Osteoblast (primary cell): ENCODE measurements at regions not wholly inside any gene's neighbourhood (a gene's known extent, or its start where the extent isn't known, plus 50 kb on each side); places are given as distances from the start of the nearest gene placed in this dataset.

Source experiments
- DNase-seq: peaks from one replicate; pipeline ENCODE4 v3.0.0; 2011; ENCODE audit warnings: low spot score, mixed read lengths; ENCODE audit not compliant: insufficient read length; ENCODE audit errors: missing footprints
- H2AFZ ChIP-seq: 2 replicates; pipeline ENCODE4 v1.6.0; 2011; ENCODE audit warnings: mild to moderate bottlenecking, low read length
- H3K27ac ChIP-seq: 2 replicates; pipeline ENCODE4 v1.5.1; 2011; ENCODE audit warnings: mild to moderate bottlenecking, low read depth, low read length, moderate library complexity
- H3K27me3 ChIP-seq: 2 replicates; pipeline ENCODE4 v1.6.0; 2012; ENCODE audit warnings: mild to moderate bottlenecking, control low read depth, inconsistent platforms, low read length, moderate library complexity; ENCODE audit not compliant: insufficient read depth
- H3K36me3 ChIP-seq: 2 replicates; pipeline ENCODE4 v1.5.1; 2011; ENCODE audit warnings: mild to moderate bottlenecking, low read length, control low read depth, moderate library complexity; ENCODE audit not compliant: insufficient read depth
- H3K4me1 ChIP-seq: 2 replicates; pipeline ENCODE4 v1.5.1; 2011; ENCODE audit warnings: mild to moderate bottlenecking, low read length, control low read depth, moderate library complexity; ENCODE audit not compliant: insufficient read depth
- H3K4me2 ChIP-seq: 2 replicates; pipeline ENCODE4 v1.6.0; 2011; ENCODE audit warnings: mild to moderate bottlenecking, low read length; ENCODE audit not compliant: insufficient read depth
- H3K4me3 ChIP-seq: fragments of 200-600 bp; sonication (generic); 3 replicates; pipeline ENCODE4 v1.5.1; 2012; ENCODE audit warnings: mild to moderate bottlenecking, low read length, inconsistent platforms; ENCODE audit not compliant: insufficient read depth
- H3K79me2 ChIP-seq: 2 replicates; pipeline ENCODE4 v1.6.0; 2012; ENCODE audit warnings: mild to moderate bottlenecking, low read length, control low read depth, inconsistent platforms; ENCODE audit not compliant: insufficient read depth
- H3K9me3 ChIP-seq: 2 replicates; pipeline ENCODE4 v1.5.1; 2011; ENCODE audit warnings: low read depth, low read length, control low read depth
- H4K20me1 ChIP-seq: 2 replicates; pipeline ENCODE4 v1.6.0; 2012; ENCODE audit warnings: mild to moderate bottlenecking, low read length, control low read depth; ENCODE audit not compliant: insufficient read depth
- CTCF ChIP-seq: IDR thresholded peaks from 2 replicates; pipeline ENCODE4 v1.5.1; 2011; ENCODE audit warnings: mild to moderate bottlenecking, low read depth, low read length, moderate library complexity; ENCODE audit errors: extremely low read depth

- no peaks in the 10 kb centered on the region for H3K27me3 ChIP-seq
- no peak for DNase-seq
- H3K4me2 ChIP-seq, result no peak overlapping the region
- no peaks in the 10 kb centered on the region for H3K79me2 ChIP-seq
- no peak overlapping the region for H2AFZ ChIP-seq
- no peaks in the 10 kb centered on the region for H3K9me3 ChIP-seq
- H3K27ac ChIP-seq, result no peak overlapping the region
- H3K4me3 ChIP-seq, result no peak overlapping the region
- TF ChIP-seq CTCF, result no peak
- H3K4me1 ChIP-seq, result no peaks in the 10 kb centered on the region
- H4K20me1 ChIP-seq, result no peaks in the 10 kb centered on the region
- no peaks in the 10 kb centered on the region for H3K36me3 ChIP-seq
These were observed 2440.0 kb downstream of the PCDH7 start for GRCh38 chr4:33160126-33160525.

GRCh38 chr4:33161202-33161601 lies 2441.0 kb downstream of the PCDH7 start:
- no peaks in the 10 kb centered on the region for H3K4me1 ChIP-seq
- no peaks in the 10 kb centered on the region for H4K20me1 ChIP-seq
- TF ChIP-seq CTCF, result no peak
- H3K27ac ChIP-seq, result no peak overlapping the region
- no peaks in the 10 kb centered on the region for H3K9me3 ChIP-seq
- no peak for DNase-seq
- H3K36me3 ChIP-seq, result no peaks in the 10 kb centered on the region
- H2AFZ ChIP-seq, result no peak overlapping the region
- H3K27me3 ChIP-seq, result no peaks in the 10 kb centered on the region
- H3K4me3 ChIP-seq, result no peak overlapping the region
- H3K4me2 ChIP-seq, result no peak overlapping the region
- no peaks in the 10 kb centered on the region for H3K79me2 ChIP-seq

GRCh38 chr4:33162122-33162521 lies 2442.0 kb downstream of the PCDH7 start:
- no peaks in the 10 kb centered on the region for H3K9me3 ChIP-seq
- no peak overlapping the region for H3K4me2 ChIP-seq
- H3K4me3 ChIP-seq, result no peak overlapping the region
- no peaks in the 10 kb centered on the region for H4K20me1 ChIP-seq
- H2AFZ ChIP-seq, result no peak overlapping the region
- no peak overlapping the region for H3K27ac ChIP-seq
- no peaks in the 10 kb centered on the region for H3K79me2 ChIP-seq
- H3K36me3 ChIP-seq, result no peaks in the 10 kb centered on the region
- no peaks in the 10 kb centered on the region for H3K27me3 ChIP-seq
- H3K4me1 ChIP-seq, result no peaks in the 10 kb centered on the region
- no peak for DNase-seq
- no peak for TF ChIP-seq CTCF

GRCh38 chr4:33171873-33172525 lies 2451.8 kb downstream of the PCDH7 start:
- Histone ChIP-seq H3K36me3 (no peaks in the 10 kb centered on the region), H2AFZ (no peak overlapping the region), H3K27ac (no peak overlapping the region), H3K4me2 (no peak overlapping the region), H3K9me3 (no peaks in the 10 kb centered on the region), H3K4me1 (no peaks in the 10 kb centered on the region), H3K79me2 (no peaks in the 10 kb centered on the region), H3K4me3 (no peak overlapping the region), H4K20me1 (no peaks in the 10 kb centered on the region), H3K27me3 (no peaks in the 10 kb centered on the region)
- TF ChIP-seq CTCF, result no peak
- no peak for DNase-seq
